ENCODE measurements at regions not wholly inside any gene's neighbourhood (a gene's known extent, or its start where the extent isn't known, plus 50 kb on each side); places are given as distances from the start of the nearest gene placed in this dataset.

- DNase-seq (ENCODE audit: low read depth in 2 of 2), result no peak
Observed at GRCh38 chr10:3902809-3903410, 117.9 kb upstream of the KLF6 start.

GRCh38 chr10:3902054-3902808, 117.2 kb upstream of the KLF6 start:
- DNase-seq (ENCODE audit: low read depth in 2 of 2), result no peak

GRCh38 chr10:3901370-3901769, 116.4 kb upstream of the KLF6 start:
- no peak for DNase-seq (ENCODE audit: low read depth in 2 of 2)

GRCh38 chr10:3900391-3900790, 115.4 kb upstream of the KLF6 start:
- no peak for DNase-seq (ENCODE audit: low read depth in 2 of 2)

- DNase-seq (ENCODE audit: low read depth in 2 of 2), result no peak
Observed at GRCh38 chr10:3898821-3899220, 113.8 kb upstream of the KLF6 start.

- no peak for DNase-seq (ENCODE audit: low read depth in 2 of 2)
Observed at GRCh38 chr10:3897156-3897555, 112.1 kb upstream of the KLF6 start.

GRCh38 chr10:3896161-3896560, 111.2 kb upstream of the KLF6 start:
- no peak for DNase-seq (ENCODE audit: low read depth in 2 of 2)

GRCh38 chr10:3895045-3895631, 110.1 kb upstream of the KLF6 start:
- DNase-seq (ENCODE audit: low read depth in 2 of 2), result no peak

- no peak for DNase-seq (ENCODE audit: low read depth in 2 of 2)
Observed at GRCh38 chr10:3893901-3894563, 109.0 kb upstream of the KLF6 start.

GRCh38 chr10:3892440-3893425, 107.7 kb upstream of the KLF6 start:
- no peak for DNase-seq (ENCODE audit: low read depth in 2 of 2)

- DNase-seq (ENCODE audit: low read depth in 2 of 2), result no peak
Observed at GRCh38 chr10:3891396-3891795, 106.4 kb upstream of the KLF6 start.

- DNase-seq (ENCODE audit: low read depth in 2 of 2), result no peak
Observed at GRCh38 chr10:3890602-3891352, 105.8 kb upstream of the KLF6 start.

- DNase-seq (ENCODE audit: low read depth in 2 of 2), result no peak
Observed at GRCh38 chr10:3889961-3890522, 105.0 kb upstream of the KLF6 start.

- DNase-seq (ENCODE audit: low read depth in 2 of 2), result peak in 1 of 2 donors; percentile 39
Observed at GRCh38 chr10:3887885-3888476, 103.0 kb upstream of the KLF6 start.

- no peak for DNase-seq (ENCODE audit: low read depth in 2 of 2)
Observed at GRCh38 chr10:3887404-3887803, 102.4 kb upstream of the KLF6 start.

GRCh38 chr10:3886641-3887251, 101.7 kb upstream of the KLF6 start:
- no peak for DNase-seq (ENCODE audit: low read depth in 2 of 2)

GRCh38 chr10:3886191-3886590, 101.2 kb upstream of the KLF6 start:
- DNase-seq (ENCODE audit: low read depth in 2 of 2), result no peak

GRCh38 chr10:3882855-3883254, 97.8 kb upstream of the KLF6 start:
- DNase-seq (ENCODE audit: low read depth in 2 of 2), result no peak

GRCh38 chr10:3881622-3882021, 96.6 kb upstream of the KLF6 start:
- no peak for DNase-seq (ENCODE audit: low read depth in 2 of 2)

GRCh38 chr10:3879073-3879472, 94.1 kb upstream of the KLF6 start:
- DNase-seq (ENCODE audit: low read depth in 2 of 2), result no peak
